HFFc6 (cell line): ENCODE measurements at regions not wholly inside any gene's neighbourhood (a gene's known extent, or its start where the extent isn't known, plus 50 kb on each side); places are given as distances from the start of the nearest gene placed in this dataset.

ENCODE experiments used
- DNase-seq: peaks from one replicate; pipeline ENCODE4 v3.0.0-alpha.2; 2018
- H3K27ac Mint-ChIP-seq: 2 replicates; pipeline ENCODE4 v1.8.0; 2020; ENCODE audit warnings: mild to moderate bottlenecking, mixed read lengths
- H3K27me3 Mint-ChIP-seq: 2 replicates; pipeline ENCODE4 v1.8.0; 2021; ENCODE audit warnings: mild to moderate bottlenecking, moderate library complexity, mixed read lengths; ENCODE audit not compliant: insufficient read depth
- H3K36me3 Mint-ChIP-seq: 2 replicates; pipeline ENCODE4 v1.8.0; 2021; ENCODE audit warnings: low read depth, mixed read lengths
- H3K4me1 Mint-ChIP-seq: 2 replicates; pipeline ENCODE4 v1.8.0; 2020; ENCODE audit warnings: low read depth, mixed read lengths
- H3K4me3 Mint-ChIP-seq: 2 replicates; pipeline ENCODE4 v1.8.0; 2020; ENCODE audit warnings: mild to moderate bottlenecking, moderate library complexity, mixed read lengths
- H3K9me3 Mint-ChIP-seq: 2 replicates; pipeline ENCODE4 v1.8.0; 2020; ENCODE audit warnings: mild to moderate bottlenecking, mixed read lengths
- CTCF ChIP-seq: fragments of 200-600 bp; sonication (generic); IDR thresholded peaks from 2 replicates; pipeline ENCODE4 v1.5.0; 2021; ENCODE audit warnings: antibody characterized with exemption, mild to moderate bottlenecking

GRCh38 chr7:12873571-12873970 lies 186.1 kb downstream of the ARL4A start:
- Mint-ChIP-seq H3K9me3 (no peaks in the 10 kb centered on the region), H3K36me3 (no peaks in the 10 kb centered on the region), H3K4me1 (no peaks in the 10 kb centered on the region), H3K27me3 (no peaks in the 10 kb centered on the region), H3K27ac (no peak overlapping the region), H3K4me3 (no peak overlapping the region)
- DNase-seq = no peak
- TF ChIP-seq CTCF = no peak

GRCh38 chr7:12879139-12879538 lies 191.7 kb downstream of the ARL4A start:
- Mint-ChIP-seq H3K36me3 (no peaks in the 10 kb centered on the region), H3K27ac (no peak overlapping the region), H3K27me3 (peaks cover 1% of the 10 kb centered on the region; the same call in 1 of the 2 replicates), H3K4me3 (no peak overlapping the region), H3K9me3 (no peaks in the 10 kb centered on the region), H3K4me1 (peaks cover 6% of the 10 kb centered on the region; the same call in 1 of the 2 replicates)
- no peak for TF ChIP-seq CTCF
- DNase-seq = no peak

GRCh38 chr7:12881712-12882111 lies 194.3 kb downstream of the ARL4A start:
- Mint-ChIP-seq H3K4me3 (no peak overlapping the region), H3K27ac (no peak overlapping the region), H3K27me3 (peaks cover 1% of the 10 kb centered on the region; the same call in 1 of the 2 replicates), H3K36me3 (no peaks in the 10 kb centered on the region), H3K9me3 (no peaks in the 10 kb centered on the region), H3K4me1 (peaks cover 21% of the 10 kb centered on the region)
- TF ChIP-seq CTCF = no peak
- DNase-seq = no peak

- no peak for TF ChIP-seq CTCF
- no peak overlapping the region for H3K27ac Mint-ChIP-seq
- peaks cover 21% of the 10 kb centered on the region for H3K4me1 Mint-ChIP-seq
- no peaks in the 10 kb centered on the region for H3K9me3 Mint-ChIP-seq
- peaks cover 1% of the 10 kb centered on the region; the same call in 1 of the 2 replicates for H3K27me3 Mint-ChIP-seq
- H3K4me3 Mint-ChIP-seq = no peak overlapping the region
- H3K36me3 Mint-ChIP-seq = no peaks in the 10 kb centered on the region
- no peak for DNase-seq
Measured at GRCh38 chr7:12882710-12883109, 195.3 kb downstream of the ARL4A start.

GRCh38 chr7:12884033-12884432 lies 196.6 kb downstream of the ARL4A start:
- TF ChIP-seq CTCF = no peak
- no peak for DNase-seq
- Mint-ChIP-seq H3K27ac (no peak overlapping the region), H3K36me3 (no peaks in the 10 kb centered on the region), H3K4me1 (peaks cover 29% of the 10 kb centered on the region), H3K4me3 (no peak overlapping the region), H3K9me3 (no peaks in the 10 kb centered on the region), H3K27me3 (peaks cover 1% of the 10 kb centered on the region; the same call in 1 of the 2 replicates)
